SJCRH30 (cell line): ENCODE measurements at regions not wholly inside any gene's neighbourhood (a gene's known extent, or its start where the extent isn't known, plus 50 kb on each side); places are given as distances from the start of the nearest gene placed in this dataset.
"Not testable (repeated sequence)": the region's sequence is repeated elsewhere in the genome, so short reads cannot be mapped to it uniquely, and the experiment has no call there.

Source experiments
- DNase-seq, 2 experiments: peaks; one replicate each; pipeline ENCODE4 v3.0.0-alpha.2; 2015 to 2020
- H3K27ac ChIP-seq: fragments of 250-450 bp; sonication (Bioruptor Pico); 2 replicates; pipeline ENCODE4 v1.5.1; 2020; ENCODE audit warnings: mild to moderate bottlenecking, moderate library complexity
- H3K27me3 ChIP-seq: fragments of 250-450 bp; sonication (Bioruptor Pico); 2 replicates; pipeline ENCODE4 v1.5.1; 2020; ENCODE audit warnings: mild to moderate bottlenecking, moderate library complexity
- H3K36me3 ChIP-seq: fragments of 250-450 bp; sonication (Bioruptor Pico); 2 replicates; pipeline ENCODE4 v1.5.1; 2020; ENCODE audit warnings: mild to moderate bottlenecking, moderate library complexity
- H3K4me1 ChIP-seq: fragments of 250-450 bp; sonication (Bioruptor Pico); 2 replicates; pipeline ENCODE4 v1.5.1; 2020; ENCODE audit warnings: mild to moderate bottlenecking, moderate library complexity
- H3K4me3 ChIP-seq: fragments of 250-450 bp; sonication (Bioruptor Pico); 2 replicates; pipeline ENCODE4 v1.5.1; 2020; ENCODE audit warnings: mild to moderate bottlenecking, moderate library complexity
- H3K9me3 ChIP-seq: fragments of 250-450 bp; sonication (Bioruptor Pico); replicated peaks from 2 replicates; pipeline ENCODE4 v1.5.1; 2020; ENCODE audit warnings: mild to moderate bottlenecking, moderate library complexity

DNA sequence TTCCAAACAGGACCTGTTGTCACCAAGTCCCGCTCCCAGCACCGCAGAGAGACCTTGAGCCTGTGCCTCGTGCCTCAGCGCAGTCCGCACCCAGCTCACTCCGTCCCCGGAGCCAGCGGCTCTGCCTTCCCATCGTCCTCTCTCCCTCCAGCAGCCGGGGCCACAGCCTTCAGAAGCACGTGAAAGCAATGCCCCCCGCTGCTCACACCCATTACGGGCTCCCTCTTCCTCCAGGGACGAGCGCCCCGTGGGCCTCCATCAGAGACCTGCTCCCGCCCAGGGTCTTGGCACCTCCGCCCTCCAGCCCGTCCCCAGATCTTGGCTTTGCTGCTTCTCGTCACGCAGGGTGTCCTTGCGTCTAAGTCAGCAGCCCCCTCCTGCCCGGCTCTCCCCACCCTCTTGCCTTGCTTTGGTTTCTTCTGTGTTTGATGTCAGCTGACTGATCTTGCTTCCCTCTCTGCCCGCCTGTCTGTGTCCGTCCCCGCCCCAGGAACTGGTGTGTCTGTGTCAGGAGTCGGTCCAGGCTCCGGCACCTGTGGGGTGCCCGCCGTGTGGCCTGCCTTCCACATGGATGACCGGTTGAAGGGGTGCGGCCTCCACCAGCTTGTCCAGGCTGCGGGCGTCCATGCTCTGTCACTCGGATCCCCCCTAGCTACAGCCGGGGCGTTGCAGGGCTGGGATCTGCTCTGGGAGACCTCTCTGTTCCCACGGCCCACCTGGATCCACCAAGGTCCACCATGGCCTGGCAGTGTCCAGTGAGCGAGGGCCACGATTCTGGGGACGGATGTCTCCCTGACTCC is 61.9 kb downstream of the FOXL3 start:
- Histone ChIP-seq H3K36me3 (no peaks in the 10 kb centered on the region), H3K9me3 (no peaks in the 10 kb centered on the region), H3K4me3 (no peak overlapping the region)

DNA sequence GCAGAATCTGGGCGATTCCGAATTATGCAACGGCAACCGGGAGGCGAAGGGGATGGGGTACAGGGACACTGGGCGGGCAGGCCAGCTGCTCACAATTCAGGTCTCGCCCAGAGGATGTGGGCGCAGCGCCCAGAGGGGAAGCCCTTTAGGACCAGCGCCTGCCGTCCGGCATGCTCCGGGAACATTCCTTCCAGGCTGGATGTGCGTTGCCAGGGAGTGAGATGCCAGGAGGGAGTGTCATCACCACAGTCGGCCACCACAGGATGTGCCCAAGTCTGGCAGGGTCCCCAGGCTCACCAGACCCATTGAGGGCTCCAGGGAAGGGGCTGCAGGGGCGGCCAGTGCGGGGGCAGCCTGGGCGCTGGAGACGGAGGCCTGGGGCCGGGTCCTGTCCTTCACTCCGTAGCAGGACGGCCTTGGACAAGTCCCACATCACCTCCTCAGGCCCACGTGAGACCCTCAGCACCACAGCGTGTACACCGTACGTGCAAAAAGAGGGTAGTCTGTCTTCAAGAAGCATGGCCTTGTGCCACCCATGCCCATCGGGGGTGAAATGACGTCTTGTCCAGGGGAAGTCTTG is 63.9 kb downstream of the FOXL3 start:
- Histone ChIP-seq H3K27ac (no peak overlapping the region), H3K36me3 (no peaks in the 10 kb centered on the region)

More for the DNA sequence above, 61.9 kb downstream of the FOXL3 start:
- no peaks in the 10 kb centered on the region for H3K27me3 ChIP-seq
- no peak for DNase-seq
- H3K4me1 ChIP-seq = no peaks in the 10 kb centered on the region
- no peak overlapping the region for H3K27ac ChIP-seq

DNA sequence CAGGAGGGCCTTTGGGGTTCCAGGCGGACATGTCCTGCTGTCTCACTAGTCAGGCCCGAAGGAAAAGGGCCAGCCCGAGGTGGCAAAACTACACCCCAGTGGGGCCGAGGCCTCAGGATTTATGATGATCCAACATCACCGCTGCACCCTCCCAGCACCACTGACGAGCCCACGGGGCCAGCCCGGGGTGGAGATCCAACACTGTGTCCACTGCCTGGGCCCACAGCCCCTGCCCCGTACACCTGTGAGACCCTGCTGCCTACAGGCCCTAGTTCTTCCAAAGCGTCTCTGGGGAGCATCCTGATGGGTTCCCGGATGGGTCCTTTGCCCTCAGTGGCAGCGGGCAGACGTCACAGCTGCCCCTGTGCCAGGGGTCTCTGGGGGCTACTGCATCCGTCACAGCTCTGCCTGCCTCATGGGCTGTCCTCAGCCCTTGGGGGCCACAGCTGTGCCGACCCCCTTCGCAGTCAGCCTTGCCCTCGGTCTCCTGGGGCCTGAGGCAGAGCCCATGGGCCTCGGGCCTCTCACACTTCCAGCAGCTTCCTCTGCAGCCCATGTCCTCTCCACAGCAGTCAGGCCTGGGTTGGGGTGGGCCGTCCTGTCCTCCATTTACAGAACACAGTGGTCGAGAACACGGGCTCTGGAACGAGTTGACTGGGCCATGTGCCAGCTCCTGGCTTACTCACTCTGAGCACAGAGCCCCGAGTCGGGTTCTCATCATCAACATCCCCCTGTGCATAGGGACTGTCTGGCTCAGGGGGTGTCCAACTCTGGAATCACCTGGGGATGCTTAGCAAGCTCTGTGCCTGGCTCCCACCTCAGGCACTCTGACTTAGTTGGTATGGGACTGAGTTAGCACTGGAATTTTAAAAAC is 64.9 kb downstream of the FOXL3 start:
- Histone ChIP-seq H3K4me3 (no peak overlapping the region), H3K9me3 (no peaks in the 10 kb centered on the region), H3K27me3 (no peaks in the 10 kb centered on the region), H3K36me3 (no peaks in the 10 kb centered on the region), H3K4me1 (no peaks in the 10 kb centered on the region), H3K27ac (no peak overlapping the region)
- no peak for DNase-seq

More for the DNA sequence above, 63.9 kb downstream of the FOXL3 start:
- Histone ChIP-seq H3K9me3 (no peaks in the 10 kb centered on the region), H3K27me3 (no peaks in the 10 kb centered on the region), H3K4me3 (no peak overlapping the region), H3K4me1 (no peaks in the 10 kb centered on the region)
- no peak for DNase-seq

DNA sequence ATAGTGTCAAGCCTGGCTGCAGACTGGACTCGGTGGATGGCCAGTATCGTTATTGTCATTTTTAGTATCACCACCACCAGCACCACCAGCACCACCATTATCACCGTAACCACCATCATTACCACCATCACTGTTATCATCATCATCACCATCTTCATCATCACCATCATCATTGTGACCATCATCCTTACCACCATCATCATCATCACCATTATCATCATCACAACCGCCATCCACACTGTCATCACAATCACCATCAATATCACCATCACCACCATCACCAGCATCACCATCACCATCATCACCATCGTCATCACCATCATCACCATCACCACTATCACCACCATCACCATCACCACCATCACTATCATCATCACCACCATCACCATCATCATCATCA is 65.6 kb downstream of the FOXL3 start:
- H3K9me3 ChIP-seq = no peaks in the 10 kb centered on the region
- no peak for DNase-seq
- H3K36me3 ChIP-seq = no peaks in the 10 kb centered on the region
- H3K27me3 ChIP-seq = no peaks in the 10 kb centered on the region
- no peak overlapping the region for H3K4me3 ChIP-seq
- H3K4me1 ChIP-seq = no peaks in the 10 kb centered on the region
- no peak overlapping the region for H3K27ac ChIP-seq

DNA sequence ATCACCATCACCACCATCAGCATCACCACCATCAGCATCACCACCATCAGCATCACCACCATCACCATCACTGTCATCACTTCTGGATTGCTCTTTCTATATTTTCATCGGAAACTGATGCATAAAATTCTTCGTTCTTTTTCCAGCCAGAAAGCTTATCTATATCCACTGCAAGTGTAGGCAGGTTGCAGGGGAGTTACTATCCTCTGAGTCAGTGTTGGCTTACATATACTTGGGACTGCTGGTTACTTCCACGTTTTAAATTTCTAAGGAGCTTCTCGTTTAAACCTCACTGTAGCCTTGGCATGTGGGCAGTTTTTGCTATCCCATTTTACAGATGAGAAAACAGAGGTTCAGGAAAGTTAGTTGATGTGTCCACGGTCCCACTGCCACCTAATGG is 66.1 kb downstream of the FOXL3 start:
- Histone ChIP-seq H3K4me3 (no peak overlapping the region), H3K36me3 (no peaks in the 10 kb centered on the region), H3K27ac (no peak overlapping the region), H3K27me3 (no peaks in the 10 kb centered on the region), H3K9me3 (no peaks in the 10 kb centered on the region), H3K4me1 (no peaks in the 10 kb centered on the region)
- DNase-seq = no peak

DNA sequence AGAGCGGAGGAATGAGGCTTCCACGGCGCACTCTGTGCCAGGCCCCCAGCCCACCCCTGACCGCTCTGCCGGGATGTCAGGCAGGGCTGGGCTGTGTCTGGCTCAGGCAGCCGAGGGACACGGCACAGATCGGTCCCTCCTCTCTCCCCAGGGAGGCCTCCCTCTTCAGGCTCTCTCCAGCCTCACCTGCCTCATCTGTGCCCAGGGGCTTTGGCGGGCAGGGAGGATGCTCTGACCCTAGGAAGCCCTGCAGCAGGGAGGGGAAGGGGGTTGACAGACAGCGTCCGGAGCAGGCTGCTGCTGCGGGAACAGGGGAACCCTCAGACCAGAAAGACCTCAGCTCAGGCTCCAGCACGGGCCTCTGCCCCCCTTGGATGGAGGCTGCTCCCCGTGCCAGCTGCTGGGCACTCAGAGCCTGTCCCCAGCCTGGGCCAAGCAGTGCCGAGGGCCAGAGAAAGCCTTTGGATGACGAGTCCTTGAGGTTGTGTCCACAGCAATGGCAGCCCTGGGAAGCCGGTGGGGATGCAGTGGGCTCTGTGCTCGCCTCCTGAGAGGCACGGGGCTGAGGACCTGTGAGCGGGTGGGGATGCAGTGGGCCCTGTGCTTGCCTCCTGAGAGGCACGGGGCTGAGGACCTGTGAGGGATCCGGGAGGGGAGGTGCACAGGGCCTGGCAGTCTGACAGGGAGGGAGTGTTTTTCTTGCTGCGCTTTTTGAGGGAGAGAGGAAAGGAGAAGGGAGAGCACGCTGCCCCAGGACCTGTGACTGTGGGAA is 66.9 kb downstream of the FOXL3 start:
- Histone ChIP-seq H3K36me3 (no peaks in the 10 kb centered on the region), H3K4me1 (no peaks in the 10 kb centered on the region), H3K27ac (no peak overlapping the region), H3K27me3 (no peaks in the 10 kb centered on the region), H3K4me3 (no peak overlapping the region), H3K9me3 (no peaks in the 10 kb centered on the region)
- DNase-seq = no peak

DNA sequence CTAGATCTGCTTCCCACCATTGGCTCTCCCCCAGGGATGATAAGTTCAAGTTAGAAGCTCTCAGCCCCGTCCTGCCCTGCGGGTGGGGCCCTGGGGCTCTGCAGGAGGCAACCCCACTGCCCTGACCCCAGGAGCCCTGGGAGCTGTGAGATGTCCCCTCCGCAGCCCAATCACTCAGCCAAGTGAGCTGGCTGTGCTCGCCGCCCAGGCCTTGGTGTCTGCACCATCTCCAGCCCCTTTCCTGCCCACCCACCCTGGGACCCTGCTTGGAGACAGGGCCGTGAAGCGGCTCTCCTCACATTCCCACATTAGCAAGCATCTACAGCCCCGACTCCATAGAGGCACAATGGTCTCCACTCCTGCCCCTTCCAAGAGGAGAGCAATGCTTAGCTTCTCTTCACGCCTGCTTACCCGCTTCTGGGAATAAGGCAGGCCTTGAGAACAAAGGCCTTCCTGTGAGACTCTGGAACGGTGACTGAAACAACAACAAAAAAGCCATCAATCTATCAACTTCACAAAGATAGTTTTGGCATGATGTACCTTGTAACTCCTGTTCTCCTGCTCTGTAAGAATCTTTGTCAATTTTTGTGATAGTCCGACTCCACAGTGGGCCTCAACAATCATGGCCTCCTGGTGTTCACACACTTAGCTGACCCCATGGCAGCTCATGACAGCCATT is 67.7 kb downstream of the FOXL3 start:
- Histone ChIP-seq H3K36me3 (no peaks in the 10 kb centered on the region), H3K9me3 (no peaks in the 10 kb centered on the region)

DNA sequence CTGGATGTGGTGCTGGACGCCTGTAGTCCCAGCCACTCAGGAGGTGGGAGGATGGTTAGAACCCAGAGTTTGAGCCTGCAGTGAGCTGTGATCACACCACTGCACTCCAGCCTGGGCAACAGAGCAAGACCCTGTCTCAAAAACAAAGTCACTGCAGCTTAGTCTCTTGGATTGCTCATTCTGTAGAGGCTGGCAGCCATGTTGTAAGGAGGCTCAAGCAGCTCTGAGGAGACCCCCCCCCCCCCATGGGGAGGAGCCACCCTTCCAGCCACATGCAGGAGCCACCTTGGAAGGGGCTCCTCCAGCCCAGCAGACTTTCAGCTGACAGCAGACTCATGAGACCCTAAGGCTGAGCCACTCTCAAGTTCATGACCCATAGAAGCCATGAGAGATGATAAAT is 68.4 kb downstream of the FOXL3 start:
- no peak for DNase-seq
- no peak overlapping the region for H3K27ac ChIP-seq
- H3K36me3 ChIP-seq = no peaks in the 10 kb centered on the region
- H3K4me1 ChIP-seq = no peaks in the 10 kb centered on the region
- H3K4me3 ChIP-seq = no peak overlapping the region
- H3K27me3 ChIP-seq = no peaks in the 10 kb centered on the region
- H3K9me3 ChIP-seq = no peaks in the 10 kb centered on the region

More for the DNA sequence above, 67.7 kb downstream of the FOXL3 start:
- DNase-seq = no peak
- no peaks in the 10 kb centered on the region for H3K4me1 ChIP-seq
- H3K4me3 ChIP-seq = no peak overlapping the region
- no peak overlapping the region for H3K27ac ChIP-seq
- H3K27me3 ChIP-seq = no peaks in the 10 kb centered on the region

DNA sequence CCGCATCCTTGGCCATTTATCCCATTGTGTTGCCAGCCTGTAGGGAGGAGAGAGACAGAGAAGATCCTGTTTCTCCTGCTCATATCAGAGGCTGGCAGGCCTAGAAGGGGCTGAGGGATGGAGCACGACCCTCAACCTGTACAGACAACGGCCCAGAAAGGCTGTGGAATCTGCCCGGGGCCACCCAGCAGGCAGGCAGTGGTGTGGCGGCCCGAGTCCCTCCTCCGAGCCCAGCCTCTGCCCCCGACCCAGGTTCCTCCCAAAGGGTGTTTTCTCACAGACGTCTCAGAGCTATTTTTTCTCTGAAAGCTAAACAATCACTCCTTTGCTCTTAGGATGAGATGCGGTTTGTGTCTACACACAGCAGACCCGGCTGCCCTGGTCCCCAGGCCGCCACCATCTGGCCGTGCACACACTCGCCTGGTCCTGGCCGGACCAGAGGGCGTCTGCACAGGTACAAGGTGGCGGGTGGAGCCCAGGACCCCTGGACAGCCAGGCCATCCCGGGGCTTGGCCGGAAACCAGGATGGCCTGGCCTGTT is 69.3 kb downstream of the FOXL3 start:
- H3K9me3 ChIP-seq = no peaks in the 10 kb centered on the region
- H3K4me3 ChIP-seq = no peak overlapping the region
- H3K27me3 ChIP-seq = no peaks in the 10 kb centered on the region
- no peak overlapping the region for H3K27ac ChIP-seq
- H3K4me1 ChIP-seq = no peaks in the 10 kb centered on the region
- DNase-seq = no peak
- H3K36me3 ChIP-seq = no peaks in the 10 kb centered on the region

DNA sequence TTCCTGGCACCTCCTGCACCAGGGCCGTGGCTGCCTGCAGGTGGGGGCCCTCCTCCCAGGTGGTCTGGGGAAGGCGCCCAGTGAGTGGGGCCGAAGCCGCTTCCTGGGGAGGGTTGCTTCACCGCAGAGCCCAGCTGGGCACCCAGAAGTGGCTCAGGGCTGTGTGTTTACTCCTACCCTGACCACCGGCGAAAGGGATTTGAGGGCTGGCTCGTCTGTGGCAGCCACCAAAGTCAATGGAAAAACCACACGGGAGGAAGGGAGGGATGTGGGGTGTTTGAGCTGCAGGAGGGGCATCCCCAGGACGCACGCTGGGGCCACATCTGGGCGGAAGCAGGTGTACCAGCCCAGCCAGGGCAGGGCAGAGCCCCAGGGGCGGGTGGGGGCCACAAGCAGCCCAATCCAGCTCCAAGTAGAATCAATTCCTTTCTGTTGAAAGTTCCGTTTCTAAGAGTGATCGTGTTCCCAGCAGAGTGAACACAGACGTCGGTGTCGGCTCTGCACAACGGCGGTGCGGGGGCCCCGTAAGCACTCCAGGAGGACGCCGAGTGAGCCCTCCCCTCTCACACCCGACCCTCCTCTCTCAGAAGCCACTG is 69.9 kb downstream of the FOXL3 start:
- DNase-seq = no peak
- Histone ChIP-seq H3K27me3 (no peaks in the 10 kb centered on the region), H3K4me1 (no peaks in the 10 kb centered on the region), H3K27ac (no peak overlapping the region), H3K4me3 (no peak overlapping the region), H3K36me3 (no peaks in the 10 kb centered on the region), H3K9me3 (no peaks in the 10 kb centered on the region)

DNA sequence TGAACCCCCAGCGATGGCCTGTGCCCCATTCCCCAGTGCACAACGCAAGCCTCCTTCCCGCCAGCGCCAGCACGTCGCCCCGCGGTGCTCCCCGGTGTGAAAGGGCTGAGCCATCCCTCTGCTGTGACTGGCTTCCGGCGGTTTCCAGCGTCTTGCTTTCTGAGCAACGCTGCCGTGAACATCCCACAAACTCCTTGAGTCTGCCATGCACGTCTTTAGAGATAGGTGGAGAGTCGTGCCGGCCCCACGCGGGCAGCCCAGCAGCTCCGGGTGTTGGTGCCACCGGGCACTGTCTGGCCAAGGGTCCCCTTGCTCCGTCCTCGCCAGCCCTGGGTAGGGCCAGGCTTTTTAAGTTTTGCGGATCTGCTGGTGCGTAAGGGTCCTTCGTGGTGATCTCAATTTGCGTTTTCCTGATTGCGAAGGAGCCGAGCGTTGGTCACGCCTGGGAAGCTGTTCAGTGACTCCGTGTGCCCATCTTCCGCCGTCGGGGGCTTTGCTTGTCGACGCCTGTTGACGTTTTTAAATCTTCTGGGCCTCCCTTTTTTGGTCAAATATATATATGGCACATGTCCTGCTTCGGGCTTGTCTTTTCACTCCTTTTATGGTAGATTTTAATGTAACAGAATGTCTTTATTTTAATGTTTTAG is 70.6 kb downstream of the FOXL3 start:
- H3K27me3 ChIP-seq = no peaks in the 10 kb centered on the region
- H3K4me1 ChIP-seq = no peaks in the 10 kb centered on the region
- H3K4me3 ChIP-seq = no peak overlapping the region
- no peak overlapping the region for H3K27ac ChIP-seq
- DNase-seq = no peak
- no peaks in the 10 kb centered on the region for H3K9me3 ChIP-seq
- H3K36me3 ChIP-seq = no peaks in the 10 kb centered on the region

DNA sequence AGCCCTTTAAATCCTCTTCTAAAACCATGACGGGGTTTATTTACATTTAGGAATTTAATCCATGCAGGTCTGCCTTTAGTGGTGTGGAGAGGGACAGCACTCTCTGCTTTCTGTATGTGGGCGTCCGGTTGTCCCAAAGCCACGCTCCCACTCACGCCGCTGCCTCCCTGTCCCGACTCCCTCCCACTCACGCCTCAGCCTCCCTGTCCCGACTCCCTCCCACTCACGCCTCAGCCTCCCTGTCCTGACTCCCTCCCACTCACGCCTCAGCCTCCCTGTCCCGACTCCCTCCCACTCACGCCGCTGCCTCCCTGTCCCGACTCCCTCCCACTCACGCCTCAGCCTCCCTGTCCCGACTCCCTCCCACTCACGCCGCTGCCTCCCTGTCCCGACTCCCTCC is 71.2 kb downstream of the FOXL3 start:
- not testable (repeated sequence) for H3K27me3 ChIP-seq, H3K4me3 ChIP-seq, H3K36me3 ChIP-seq, DNase-seq, H3K27ac ChIP-seq, H3K4me1 ChIP-seq, H3K9me3 ChIP-seq

DNA sequence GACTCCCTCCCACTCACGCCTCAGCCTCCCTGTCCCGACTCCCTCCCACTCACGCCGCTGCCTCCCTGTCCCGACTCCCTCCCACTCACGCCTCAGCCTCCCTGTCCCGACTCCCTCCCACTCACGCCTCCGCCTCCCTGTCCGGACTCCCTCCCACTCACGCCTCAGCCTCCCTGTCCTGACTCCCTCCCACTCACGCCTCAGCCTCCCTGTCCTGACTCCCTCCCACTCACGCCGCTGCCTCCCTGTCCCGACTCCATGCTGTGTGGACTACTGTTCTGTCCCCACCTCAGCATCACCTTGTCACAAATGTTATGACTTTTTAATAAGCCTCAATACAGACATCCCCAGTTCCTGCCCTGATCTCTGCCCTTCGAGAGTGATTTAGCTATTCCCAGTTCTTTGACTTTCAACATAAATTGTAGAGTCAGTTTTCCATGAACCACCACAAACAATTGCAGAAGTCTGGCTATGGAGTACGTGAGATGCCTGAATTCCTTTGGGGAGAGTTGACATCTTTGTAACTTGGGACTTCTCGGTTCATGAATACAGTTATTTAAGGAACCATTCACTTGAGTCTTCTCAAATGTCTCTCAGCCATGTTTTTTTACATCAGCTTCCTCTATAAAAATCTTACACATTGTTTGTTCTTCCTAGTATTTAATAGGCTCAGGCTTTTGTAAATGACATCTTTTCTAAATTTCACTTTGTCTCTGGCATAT is 71.9 kb downstream of the FOXL3 start:
- Histone ChIP-seq H3K4me1 (no peaks in the 10 kb centered on the region), H3K4me3 (no peak overlapping the region), H3K27me3 (no peaks in the 10 kb centered on the region), H3K27ac (no peak overlapping the region), H3K36me3 (no peaks in the 10 kb centered on the region), H3K9me3 (no peaks in the 10 kb centered on the region)
- no peak for DNase-seq
